MCF 10A (cell line): ENCODE measurements at regions not wholly inside any gene's neighbourhood (a gene's known extent, or its start where the extent isn't known, plus 50 kb on each side); places are given as distances from the start of the nearest gene placed in this dataset.
"Not testable (repeated sequence)": the region's sequence is repeated elsewhere in the genome, so short reads cannot be mapped to it uniquely, and the experiment has no call there.

Experiments
- BruUV-seq: library from RNA; stranded (reverse); fragments of 400-500 nt; replicated peaks from 2 replicates; lab custom pipeline; 2021; lab: Mats Ljungman, UMichigan
- CTCF ChIA-PET: fragments of 300-600 bp; sonication (Branson Sonifier 250); formaldehyde crosslinking; extraction: SDS; loops from one replicate; lab custom pipeline; 2021; ENCODE audit warnings: antibody characterized with exemption, inconsistent platforms; lab: Yijun Ruan, JAX
- POLR2A ChIA-PET: fragments of 300-600, 350-650 bp; sonication (Branson Sonifier 250); formaldehyde crosslinking; extraction: SDS; loops from one replicate; lab custom pipeline; 2020; ENCODE audit warnings: antibody characterized with exemption, inconsistent platforms; lab: Yijun Ruan, JAX
- DNase-seq: peaks from one replicate; pipeline ENCODE4 v3.0.0-alpha.2; 2018; ENCODE audit not compliant: unreplicated experiment
- H3K27ac Mint-ChIP-seq: one replicate; pipeline ENCODE4 v1.8.0; 2022; ENCODE audit warnings: mild to moderate bottlenecking, low read depth, mixed read lengths; ENCODE audit not compliant: unreplicated experiment
- H3K27me3 Mint-ChIP-seq: one replicate; pipeline ENCODE4 v1.8.0; 2022; ENCODE audit warnings: mixed read lengths; ENCODE audit not compliant: insufficient read depth, unreplicated experiment
- H3K36me3 Mint-ChIP-seq: one replicate; pipeline ENCODE4 v1.8.0; 2022; ENCODE audit warnings: mild to moderate bottlenecking, moderate library complexity, mixed read lengths; ENCODE audit not compliant: insufficient read depth, unreplicated experiment
- H3K4me1 Mint-ChIP-seq: one replicate; pipeline ENCODE4 v1.8.0; 2022; ENCODE audit warnings: mixed read lengths; ENCODE audit not compliant: insufficient read depth, unreplicated experiment
- H3K4me3 Mint-ChIP-seq: one replicate; pipeline ENCODE4 v1.8.0; 2022; ENCODE audit warnings: mild to moderate bottlenecking, moderate library complexity, mixed read lengths; ENCODE audit not compliant: unreplicated experiment
- H3K9me3 Mint-ChIP-seq: one replicate; pipeline ENCODE4 v1.8.0; 2022; ENCODE audit warnings: mixed read lengths; ENCODE audit not compliant: unreplicated experiment
- intact Hi-C: fragments of 100-400 bp; cut with micrococcal nuclease; formaldehyde crosslinking; loops from 2 replicates; pipeline ENCODE4 v1.14.1; 2022

GRCh38 chr2:89756616-89757015 is 1065.1 kb downstream of the RPIA start:
- H3K27ac Mint-ChIP-seq, H3K9me3 Mint-ChIP-seq, H3K4me3 Mint-ChIP-seq, BruUV-seq, POLR2A ChIA-PET, H3K36me3 Mint-ChIP-seq, CTCF ChIA-PET, intact Hi-C loops, H3K4me1 Mint-ChIP-seq, DNase-seq: not testable (repeated sequence)
- H3K27me3 Mint-ChIP-seq, result peaks cover 34% of the 10 kb centered on the region

DNA sequence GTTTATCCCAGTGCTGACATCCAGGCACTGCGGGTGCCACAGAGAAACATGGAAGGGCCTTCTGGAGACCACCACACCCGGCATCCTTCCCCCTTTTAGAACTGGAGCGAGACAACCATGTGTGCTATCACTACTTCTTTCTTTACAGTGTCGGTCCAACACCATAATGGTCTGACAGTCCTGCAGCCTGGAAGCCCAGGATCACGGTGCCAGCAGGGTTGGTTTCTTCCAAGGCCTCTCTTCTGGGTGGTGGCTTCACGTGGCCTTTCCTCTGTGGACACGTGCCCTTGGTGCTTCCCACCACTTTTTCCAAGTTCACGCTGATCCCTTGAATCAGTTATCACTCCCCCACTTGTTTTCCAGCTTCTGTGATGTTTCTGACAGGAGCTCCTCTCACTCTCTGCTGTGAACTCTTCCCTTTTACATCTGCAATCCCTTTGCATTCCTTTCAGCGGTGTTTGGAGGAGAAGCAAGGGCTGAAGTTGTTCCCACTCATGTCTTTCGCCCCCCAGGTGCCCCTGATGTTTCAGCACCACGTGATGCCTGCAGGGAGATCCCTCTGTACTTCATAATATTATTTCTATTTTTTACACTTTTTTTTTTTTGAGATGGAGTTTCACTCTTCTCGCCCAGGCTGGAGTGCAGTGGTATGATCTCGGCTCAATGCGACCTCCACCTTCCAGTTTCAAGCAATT is 1067.0 kb downstream of the RPIA start:
- H3K27me3 Mint-ChIP-seq, result peaks cover 34% of the 10 kb centered on the region
- DNase-seq, H3K4me1 Mint-ChIP-seq, BruUV-seq, intact Hi-C loops, CTCF ChIA-PET, POLR2A ChIA-PET, H3K9me3 Mint-ChIP-seq, H3K36me3 Mint-ChIP-seq, H3K4me3 Mint-ChIP-seq, H3K27ac Mint-ChIP-seq: not testable (repeated sequence)

DNA sequence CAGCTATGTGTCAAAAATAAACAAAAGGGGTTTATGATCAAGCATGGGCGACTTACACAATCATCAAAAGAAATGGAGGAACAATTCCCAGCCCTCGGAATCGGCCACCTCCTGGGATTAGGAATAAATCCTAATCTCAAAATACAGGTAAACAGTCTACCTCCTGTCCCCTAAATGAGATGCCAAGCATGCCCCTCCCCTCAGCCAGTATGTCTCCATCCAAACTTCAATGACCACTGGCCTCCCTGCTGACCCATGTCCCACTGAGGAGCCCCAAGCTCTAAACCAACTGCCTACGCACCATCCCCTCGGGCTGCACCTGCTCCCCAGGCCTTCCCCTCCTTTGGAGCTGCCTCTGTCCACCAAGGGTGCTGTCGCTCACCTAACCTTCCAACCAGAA is 1069.3 kb downstream of the RPIA start:
- CTCF ChIA-PET, BruUV-seq, H3K4me1 Mint-ChIP-seq, H3K4me3 Mint-ChIP-seq, intact Hi-C loops, H3K9me3 Mint-ChIP-seq, H3K27ac Mint-ChIP-seq, POLR2A ChIA-PET, H3K36me3 Mint-ChIP-seq, DNase-seq: not testable (repeated sequence)
- peaks cover 18% of the 10 kb centered on the region for H3K27me3 Mint-ChIP-seq

GRCh38 chr2:89761171-89761570 is 1069.7 kb downstream of the RPIA start:
- H3K4me3 Mint-ChIP-seq, H3K4me1 Mint-ChIP-seq, POLR2A ChIA-PET, BruUV-seq, H3K9me3 Mint-ChIP-seq, H3K36me3 Mint-ChIP-seq, intact Hi-C loops, CTCF ChIA-PET, H3K27ac Mint-ChIP-seq, DNase-seq: not testable (repeated sequence)
- peaks cover 16% of the 10 kb centered on the region for H3K27me3 Mint-ChIP-seq

DNA sequence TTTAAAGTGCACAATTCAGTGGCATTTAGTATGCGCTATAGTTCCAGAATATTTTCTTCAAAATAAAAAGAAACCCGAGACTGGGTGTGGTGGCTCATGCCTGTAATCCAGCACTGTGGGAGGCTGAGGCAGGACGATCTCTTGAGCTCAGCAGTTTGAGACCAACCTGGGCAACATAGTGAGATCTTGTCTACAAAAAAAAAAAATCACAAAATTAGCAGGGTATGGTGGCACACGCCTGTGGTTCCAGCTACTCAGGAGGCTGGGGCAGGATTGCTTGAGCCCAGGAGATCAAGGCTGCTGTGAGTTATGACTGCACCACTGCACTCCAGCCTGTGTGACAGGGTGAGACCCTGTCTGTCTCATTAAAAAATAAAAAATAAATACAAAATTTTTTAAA is 1070.4 kb downstream of the RPIA start:
- H3K9me3 Mint-ChIP-seq, H3K4me1 Mint-ChIP-seq, BruUV-seq, H3K36me3 Mint-ChIP-seq, DNase-seq, H3K27ac Mint-ChIP-seq, H3K4me3 Mint-ChIP-seq, POLR2A ChIA-PET, intact Hi-C loops, CTCF ChIA-PET: not testable (repeated sequence)
- peaks cover 19% of the 10 kb centered on the region for H3K27me3 Mint-ChIP-seq

DNA sequence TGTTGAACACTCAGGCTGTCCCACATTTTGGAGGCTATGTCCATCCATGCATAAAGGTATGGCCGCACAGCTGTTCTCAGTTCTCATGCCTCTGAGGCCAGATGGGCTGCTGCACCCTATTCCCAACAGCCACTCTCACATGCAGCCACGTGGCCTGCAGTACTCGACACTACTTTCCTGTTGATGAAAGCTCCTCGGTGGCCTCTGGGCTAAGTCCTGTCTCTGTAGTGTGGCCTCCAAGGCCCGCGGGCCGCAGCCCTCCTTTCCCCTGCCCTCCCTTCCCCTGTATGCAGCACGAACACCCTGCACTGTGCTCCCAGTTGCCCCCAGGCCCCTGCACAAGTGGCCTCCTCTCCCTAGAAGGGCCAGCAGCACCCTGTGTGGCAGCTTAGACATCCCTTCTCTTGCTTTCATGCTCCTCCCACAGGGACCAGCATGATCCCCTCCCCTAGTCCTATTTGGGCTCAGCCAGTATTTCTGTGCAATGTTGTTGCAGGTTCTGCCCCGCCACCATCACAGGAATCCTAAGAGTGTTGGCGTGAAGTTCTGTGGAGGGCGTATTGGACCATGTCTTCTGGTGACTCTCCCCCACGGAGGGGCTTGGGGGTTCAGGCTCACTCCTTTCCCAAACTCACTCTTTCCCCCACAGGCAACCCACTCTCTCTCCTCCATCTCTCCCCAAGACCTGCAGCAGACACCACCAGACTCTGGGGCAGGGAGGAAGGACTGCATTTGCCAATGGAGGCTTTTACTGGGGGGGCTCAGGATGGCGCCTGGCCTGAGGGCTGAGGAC is 1071.2 kb downstream of the RPIA start:
- H3K36me3 Mint-ChIP-seq, CTCF ChIA-PET, POLR2A ChIA-PET, H3K27ac Mint-ChIP-seq, DNase-seq, BruUV-seq, H3K4me1 Mint-ChIP-seq, H3K4me3 Mint-ChIP-seq, H3K9me3 Mint-ChIP-seq, intact Hi-C loops: not testable (repeated sequence)
- H3K27me3 Mint-ChIP-seq, result peaks cover 22% of the 10 kb centered on the region
